OCI-LY3 (cell line): ENCODE measurements at regions not wholly inside any gene's neighbourhood (a gene's known extent, or its start where the extent isn't known, plus 50 kb on each side); places are given as distances from the start of the nearest gene placed in this dataset.

Source experiments
- CTCF ChIP-seq: fragments of 200-600, 300-600 bp; sonication (generic); IDR thresholded peaks from 2 replicates; pipeline ENCODE4 v1.5.1; 2014; ENCODE audit warnings: antibody characterized with exemption, low read length, low read depth
- EZH2phosphoT487 ChIP-seq: fragments of 200-600 bp; shearing (Covaris generic); IDR thresholded peaks from 2 replicates; pipeline ENCODE4 v1.6.1; 2018; ENCODE audit warnings: antibody characterized with exemption, mixed run types, low read depth

GRCh38 chr14:81684696-81685095 is 151.0 kb upstream of the SEL1L start:
- TF ChIP-seq CTCF (no peak), EZH2phosphoT487 (no peak)
